Mesothelial cell of epicardium (in vitro differentiated cells): ENCODE measurements at regions not wholly inside any gene's neighbourhood (a gene's known extent, or its start where the extent isn't known, plus 50 kb on each side); places are given as distances from the start of the nearest gene placed in this dataset.

Source experiments
- DNase-seq, 2 experiments: peaks; one replicate each; pipeline ENCODE4 v3.0.0; 2021; ENCODE audit warnings: low spot score in 2 of 2; ENCODE audit not compliant: unreplicated experiment in 2 of 2
- H3K27ac Mint-ChIP-seq: 2 replicates; pipeline ENCODE4 v1.8.0; 2021; ENCODE audit warnings: mixed read lengths
- H3K27me3 Mint-ChIP-seq: 2 replicates; pipeline ENCODE4 v1.8.0; 2021; ENCODE audit warnings: low read depth, mixed read lengths
- H3K36me3 Mint-ChIP-seq: 2 replicates; pipeline ENCODE4 v1.8.0; 2021; ENCODE audit warnings: mixed read lengths
- H3K4me1 Mint-ChIP-seq: 2 replicates; pipeline ENCODE4 v1.8.0; 2021; ENCODE audit warnings: mixed read lengths
- H3K4me3 Mint-ChIP-seq: 2 replicates; pipeline ENCODE4 v1.8.0; 2021; ENCODE audit warnings: mild to moderate bottlenecking, moderate library complexity, mixed read lengths
- H3K9me3 Mint-ChIP-seq: 2 replicates; pipeline ENCODE4 v1.8.0; 2021; ENCODE audit warnings: mixed read lengths
- CTCF ChIP-seq: fragments of 200-600 bp; sonication (generic); IDR thresholded peaks from one replicate; pipeline ENCODE4 v1.5.0; 2021; ENCODE audit warnings: antibody characterized with exemption; ENCODE audit not compliant: unreplicated experiment

- Mint-ChIP-seq H3K36me3 (no peaks in the 10 kb centered on the region), H3K4me1 (peaks cover 3% of the 10 kb centered on the region), H3K27ac (no peak overlapping the region), H3K4me3 (no peak overlapping the region), H3K27me3 (no peaks in the 10 kb centered on the region), H3K9me3 (no peaks in the 10 kb centered on the region)
- TF ChIP-seq CTCF: no peak
- no peak for DNase-seq
Measured at GRCh38 chr3:187935623-187936156, 190.4 kb upstream of the BCL6 start.

GRCh38 chr3:187936676-187937075 is 191.4 kb upstream of the BCL6 start:
- no peak for DNase-seq
- no peak for TF ChIP-seq CTCF
- no peak overlapping the region for H3K27ac Mint-ChIP-seq
- H3K36me3 Mint-ChIP-seq: no peaks in the 10 kb centered on the region
- H3K27me3 Mint-ChIP-seq: no peaks in the 10 kb centered on the region
- no peak overlapping the region for H3K4me3 Mint-ChIP-seq
- peaks cover 3% of the 10 kb centered on the region for H3K4me1 Mint-ChIP-seq
- H3K9me3 Mint-ChIP-seq: no peaks in the 10 kb centered on the region

GRCh38 chr3:187939891-187940290 is 194.6 kb upstream of the BCL6 start:
- DNase-seq: no peak
- H3K4me3 Mint-ChIP-seq: no peak overlapping the region
- no peaks in the 10 kb centered on the region for H3K36me3 Mint-ChIP-seq
- no peaks in the 10 kb centered on the region for H3K9me3 Mint-ChIP-seq
- no peak for TF ChIP-seq CTCF
- H3K27me3 Mint-ChIP-seq: no peaks in the 10 kb centered on the region
- no peak overlapping the region for H3K27ac Mint-ChIP-seq
- peaks cover 3% of the 10 kb centered on the region for H3K4me1 Mint-ChIP-seq

- Mint-ChIP-seq H3K4me1 (peaks cover 4% of the 10 kb centered on the region), H3K27ac (no peak overlapping the region), H3K27me3 (no peaks in the 10 kb centered on the region), H3K36me3 (no peaks in the 10 kb centered on the region), H3K9me3 (no peaks in the 10 kb centered on the region), H3K4me3 (no peak overlapping the region)
- no peak for DNase-seq
- TF ChIP-seq CTCF: no peak
Measured at GRCh38 chr3:187941135-187941847, 196.0 kb upstream of the BCL6 start.

- Mint-ChIP-seq H3K9me3 (no peaks in the 10 kb centered on the region), H3K27ac (no peak overlapping the region), H3K4me1 (peaks cover 6% of the 10 kb centered on the region), H3K4me3 (no peak overlapping the region), H3K27me3 (no peaks in the 10 kb centered on the region), H3K36me3 (no peaks in the 10 kb centered on the region)
- DNase-seq: no peak
- no peak for TF ChIP-seq CTCF
Measured at GRCh38 chr3:187941848-187942194, 196.6 kb upstream of the BCL6 start.
